ENCODE measurements at regions not wholly inside any gene's neighbourhood (a gene's known extent, or its start where the extent isn't known, plus 50 kb on each side); places are given as distances from the start of the nearest gene placed in this dataset.

DNA sequence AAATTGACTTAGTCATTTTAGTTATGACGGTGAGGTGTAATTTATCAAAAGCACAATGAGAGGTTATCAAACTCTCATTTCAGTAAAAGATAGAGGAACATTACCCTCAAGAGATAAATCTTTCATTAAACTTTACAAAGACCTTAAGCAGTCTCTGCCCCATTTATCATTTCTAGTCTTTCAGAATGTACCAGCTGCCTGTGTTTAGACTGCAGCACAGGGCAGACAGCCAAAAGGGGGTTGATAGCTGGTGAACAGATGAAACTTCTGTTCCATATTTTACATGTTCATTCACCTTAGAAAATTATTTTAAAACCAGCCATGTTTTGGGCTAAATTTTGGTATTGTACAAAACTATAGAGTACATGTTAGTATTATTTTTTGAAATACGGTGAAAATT, 514.6 kb upstream of the CNTN3 start:
- Histone ChIP-seq H3K79me2 (ENCODE audit: control insufficient read depth, insufficient read depth, low read length) (no peaks in the 10 kb centered on the region), H2BK120ac (ENCODE audit: low read depth, low read length) (no peak overlapping the region), H3K79me1 (ENCODE audit: low read length) (no peaks in the 10 kb centered on the region), H2BK5ac (ENCODE audit: low read length) (no peak overlapping the region), H3K23ac (ENCODE audit: low read length) (no peak overlapping the region), H2AK5ac (ENCODE audit: low read length) (no peak overlapping the region), H3K36me3 (ENCODE audit: control insufficient read depth, insufficient read depth, low read length) (no peaks in the 10 kb centered on the region), H3K4me1 (ENCODE audit: control insufficient read depth, low read depth, low read length) (no peaks in the 10 kb centered on the region), H3K4me2 (ENCODE audit: low read length) (no peak overlapping the region), H4K5ac (ENCODE audit: low read length) (no peak overlapping the region), H3K4me3 (ENCODE audit: low read length) (no peak overlapping the region), H3K4ac (ENCODE audit: low read depth, low read length) (no peak overlapping the region), H4K8ac (ENCODE audit: low read depth, low read length) (no peak overlapping the region), H3K9ac (ENCODE audit: low read length) (no peak overlapping the region), H3K56ac (ENCODE audit: low read length) (no peak overlapping the region), H3K27ac (ENCODE audit: low read depth, low read length) (no peak overlapping the region), H3K18ac (ENCODE audit: low read length) (no peak overlapping the region), H3K27me3 (ENCODE audit: insufficient read depth, low read length, poor library complexity) (no peaks in the 10 kb centered on the region), H2BK15ac (replicated peaks; ENCODE audit: low read depth) (no peak overlapping the region)
- no peak for DNase-seq
- no CpG with 5 or more reads among the region's 2 CpGs for WGBS (ENCODE audit: extremely low coverage, insufficient coverage, low lambda C conversion rate)

DNA sequence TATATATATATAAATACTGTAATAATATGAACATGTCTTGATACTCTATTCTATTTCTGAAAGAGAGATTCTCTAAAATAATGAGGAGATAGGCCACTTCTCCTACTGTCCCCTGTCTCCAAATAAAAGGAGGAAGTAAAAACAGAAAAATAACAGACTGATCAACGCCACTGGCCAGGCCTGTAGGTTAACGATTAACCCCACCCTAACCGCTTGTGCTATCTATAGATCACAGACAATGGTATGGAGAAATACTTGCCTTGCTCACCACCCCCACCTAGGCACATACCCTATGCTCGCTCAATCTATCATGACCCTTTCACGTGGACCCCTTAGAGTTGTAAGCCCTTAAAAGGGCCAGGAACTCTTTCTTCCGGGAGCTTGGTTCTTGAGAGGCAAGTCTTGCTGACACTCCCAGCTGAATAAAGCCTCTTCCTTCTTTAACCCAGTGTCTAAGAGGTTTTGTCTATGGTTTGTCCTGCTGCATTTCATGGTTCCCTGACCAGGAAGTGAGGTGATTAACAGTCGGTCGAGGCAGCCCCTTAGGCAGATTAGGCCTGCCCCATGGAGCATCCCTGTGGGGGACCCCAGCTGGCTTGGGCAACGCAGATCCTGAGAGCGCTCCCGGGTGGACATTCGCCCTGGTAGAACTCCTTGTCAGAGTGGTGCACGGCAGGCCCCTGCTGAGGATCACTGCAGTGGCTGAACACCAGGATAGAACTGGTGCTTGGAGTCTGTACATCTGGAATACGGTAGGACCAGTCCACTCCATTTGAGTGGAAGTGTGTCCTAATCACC, 521.8 kb upstream of the CNTN3 start:
- H4K5ac ChIP-seq (ENCODE audit: low read length): no peak overlapping the region
- DNase-seq: no peak
- no peaks in the 10 kb centered on the region for H3K79me1 ChIP-seq (ENCODE audit: low read length)
- no peaks in the 10 kb centered on the region for H3K4me1 ChIP-seq (ENCODE audit: control insufficient read depth, low read depth, low read length)
- H2BK15ac ChIP-seq (replicated peaks; ENCODE audit: low read depth): no peak overlapping the region
- H2BK120ac ChIP-seq (ENCODE audit: low read depth, low read length): no peak overlapping the region
- H3K23ac ChIP-seq (ENCODE audit: low read length): no peak overlapping the region
- no peak overlapping the region for H3K4me3 ChIP-seq (ENCODE audit: low read length)
- H3K79me2 ChIP-seq (ENCODE audit: control insufficient read depth, insufficient read depth, low read length): no peaks in the 10 kb centered on the region
- no peaks in the 10 kb centered on the region for H3K36me3 ChIP-seq (ENCODE audit: control insufficient read depth, insufficient read depth, low read length)
- no peak overlapping the region for H3K56ac ChIP-seq (ENCODE audit: low read length)
- no peak overlapping the region for H2BK5ac ChIP-seq (ENCODE audit: low read length)
- no peak overlapping the region for H4K8ac ChIP-seq (ENCODE audit: low read depth, low read length)
- no peak overlapping the region for H3K4ac ChIP-seq (ENCODE audit: low read depth, low read length)
- no peak overlapping the region for H3K4me2 ChIP-seq (ENCODE audit: low read length)
- no peak overlapping the region for H3K9ac ChIP-seq (ENCODE audit: low read length)
- no peak overlapping the region for H3K27ac ChIP-seq (ENCODE audit: low read depth, low read length)
- no peak overlapping the region for H3K18ac ChIP-seq (ENCODE audit: low read length)
- no peak overlapping the region for H2AK5ac ChIP-seq (ENCODE audit: low read length)
- no CpG with 5 or more reads among the region's 14 CpGs for WGBS (ENCODE audit: extremely low coverage, insufficient coverage, low lambda C conversion rate)
- H3K27me3 ChIP-seq (ENCODE audit: insufficient read depth, low read length, poor library complexity): no peaks in the 10 kb centered on the region

DNA sequence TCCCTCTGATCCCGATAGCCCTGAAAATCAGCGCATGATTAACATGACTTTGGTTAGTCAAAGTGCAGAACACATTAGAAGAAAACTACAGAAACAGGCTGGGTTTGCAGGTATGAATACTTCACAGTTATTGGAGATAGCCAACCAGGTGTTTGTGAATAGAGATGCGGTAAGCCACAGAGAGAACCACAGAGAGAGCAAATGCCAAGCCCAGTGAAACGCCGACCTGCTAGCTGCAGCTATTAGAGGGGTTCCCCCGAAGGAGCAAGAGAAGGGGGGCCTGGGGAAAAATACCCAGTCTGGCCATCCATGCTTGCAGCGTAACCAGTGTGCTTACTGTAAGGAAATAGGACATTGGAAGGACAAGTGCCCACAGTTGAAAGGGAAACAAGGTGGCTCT, 523.9 kb upstream of the CNTN3 start:
- no peaks in the 10 kb centered on the region for H3K4me1 ChIP-seq (ENCODE audit: control insufficient read depth, low read depth, low read length)
- H3K79me2 ChIP-seq (ENCODE audit: control insufficient read depth, insufficient read depth, low read length): no peaks in the 10 kb centered on the region
- no peak overlapping the region for H4K8ac ChIP-seq (ENCODE audit: low read depth, low read length)
- no peak overlapping the region for H3K4me2 ChIP-seq (ENCODE audit: low read length)
- no peaks in the 10 kb centered on the region for H3K79me1 ChIP-seq (ENCODE audit: low read length)
- WGBS (ENCODE audit: extremely low coverage, insufficient coverage, low lambda C conversion rate): no CpG with 5 or more reads among the region's 7 CpGs
- H3K4ac ChIP-seq (ENCODE audit: low read depth, low read length): no peak overlapping the region
- no peaks in the 10 kb centered on the region for H3K27me3 ChIP-seq (ENCODE audit: insufficient read depth, low read length, poor library complexity)
- H3K9ac ChIP-seq (ENCODE audit: low read length): no peak overlapping the region
- H2BK15ac ChIP-seq (replicated peaks; ENCODE audit: low read depth): no peak overlapping the region
- H2AK5ac ChIP-seq (ENCODE audit: low read length): no peak overlapping the region
- no peak overlapping the region for H3K56ac ChIP-seq (ENCODE audit: low read length)
- H3K18ac ChIP-seq (ENCODE audit: low read length): no peak overlapping the region
- no peak for DNase-seq
- no peak overlapping the region for H4K5ac ChIP-seq (ENCODE audit: low read length)
- H3K27ac ChIP-seq (ENCODE audit: low read depth, low read length): no peak overlapping the region
- H2BK5ac ChIP-seq (ENCODE audit: low read length): no peak overlapping the region
- no peaks in the 10 kb centered on the region for H3K36me3 ChIP-seq (ENCODE audit: control insufficient read depth, insufficient read depth, low read length)
- H3K23ac ChIP-seq (ENCODE audit: low read length): no peak overlapping the region
- no peak overlapping the region for H2BK120ac ChIP-seq (ENCODE audit: low read depth, low read length)
- no peak overlapping the region for H3K4me3 ChIP-seq (ENCODE audit: low read length)

DNA sequence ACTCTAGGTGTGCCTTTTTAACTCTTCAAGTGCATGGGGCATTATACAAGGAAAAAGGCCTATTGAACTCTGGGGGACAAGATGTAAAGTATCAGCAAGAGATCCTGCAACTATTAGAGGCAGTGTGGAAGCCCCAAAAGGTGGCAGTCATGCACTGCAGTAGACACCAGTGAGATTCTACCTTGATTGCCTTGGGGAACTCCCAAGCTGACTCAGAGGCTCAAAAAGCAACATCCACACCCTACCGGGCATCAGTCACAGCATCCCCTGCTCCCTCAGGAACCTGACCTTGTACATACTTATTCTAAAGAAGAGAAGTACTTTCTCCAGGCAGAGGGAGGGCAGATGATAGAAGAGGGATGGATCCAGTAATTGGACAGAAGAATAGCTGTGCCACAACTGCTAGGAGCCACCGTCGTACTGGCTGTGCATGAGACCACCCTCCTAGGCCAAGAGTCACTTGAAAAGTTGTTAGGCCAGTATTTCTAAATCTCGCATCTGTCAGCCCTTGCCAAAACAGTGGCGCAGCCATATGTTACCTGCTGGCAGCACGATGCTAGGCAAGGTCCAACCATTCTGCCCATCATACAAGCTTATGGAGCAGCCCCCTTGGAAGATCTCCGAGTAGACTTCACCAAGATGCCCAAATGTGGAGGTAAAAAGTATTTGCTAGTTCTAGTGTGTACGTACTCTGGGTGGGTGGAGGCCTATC, 523.1 kb upstream of the FRG2C start:
- H2BK120ac ChIP-seq (ENCODE audit: low read depth, low read length): no peak overlapping the region
- H3K9ac ChIP-seq (ENCODE audit: low read length): no peak overlapping the region
- H3K4me2 ChIP-seq (ENCODE audit: low read length): no peak overlapping the region
- no peaks in the 10 kb centered on the region for H3K27me3 ChIP-seq (ENCODE audit: insufficient read depth, low read length, poor library complexity)
- H3K27ac ChIP-seq (ENCODE audit: low read depth, low read length): no peak overlapping the region
- H2AK5ac ChIP-seq (ENCODE audit: low read length): no peak overlapping the region
- no peak overlapping the region for H3K18ac ChIP-seq (ENCODE audit: low read length)
- no peak overlapping the region for H3K23ac ChIP-seq (ENCODE audit: low read length)
- H3K36me3 ChIP-seq (ENCODE audit: control insufficient read depth, insufficient read depth, low read length): no peaks in the 10 kb centered on the region
- DNase-seq: no peak
- H4K8ac ChIP-seq (ENCODE audit: low read depth, low read length): no peak overlapping the region
- H2BK15ac ChIP-seq (replicated peaks; ENCODE audit: low read depth): no peak overlapping the region
- H3K4me1 ChIP-seq (ENCODE audit: control insufficient read depth, low read depth, low read length): no peaks in the 10 kb centered on the region
- no CpG with 5 or more reads among the region's 8 CpGs for WGBS (ENCODE audit: extremely low coverage, insufficient coverage, low lambda C conversion rate)
- H2BK5ac ChIP-seq (ENCODE audit: low read length): no peak overlapping the region
- no peaks in the 10 kb centered on the region for H3K79me2 ChIP-seq (ENCODE audit: control insufficient read depth, insufficient read depth, low read length)
- H3K4ac ChIP-seq (ENCODE audit: low read depth, low read length): no peak overlapping the region
- H4K5ac ChIP-seq (ENCODE audit: low read length): no peak overlapping the region
- no peak overlapping the region for H3K4me3 ChIP-seq (ENCODE audit: low read length)
- no peak overlapping the region for H3K56ac ChIP-seq (ENCODE audit: low read length)
- no peaks in the 10 kb centered on the region for H3K79me1 ChIP-seq (ENCODE audit: low read length)

DNA sequence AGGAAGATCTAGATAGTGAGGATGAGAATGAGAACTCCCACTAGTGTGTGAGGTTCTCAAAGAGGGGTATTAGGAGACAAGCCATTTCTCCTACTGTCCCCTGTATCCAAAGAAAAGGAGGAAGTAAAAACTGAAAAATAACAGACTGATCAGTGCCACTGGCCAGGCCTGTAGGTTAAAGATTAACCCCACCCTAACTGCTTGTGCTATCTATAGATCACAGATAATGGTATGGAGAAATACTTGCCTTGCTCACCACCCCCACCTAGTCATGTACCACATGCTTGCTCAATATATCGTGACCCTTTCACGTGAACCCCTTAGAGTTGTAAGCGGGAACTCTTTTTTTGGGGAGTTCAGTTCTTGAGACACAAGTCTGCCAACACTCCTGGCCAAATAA, 519.7 kb upstream of the FRG2C start:
- no peak overlapping the region for H3K23ac ChIP-seq (ENCODE audit: low read length)
- H3K4me1 ChIP-seq (ENCODE audit: control insufficient read depth, low read depth, low read length): no peaks in the 10 kb centered on the region
- no peaks in the 10 kb centered on the region for H3K79me1 ChIP-seq (ENCODE audit: low read length)
- H2AK5ac ChIP-seq (ENCODE audit: low read length): no peak overlapping the region
- no peak overlapping the region for H3K4me2 ChIP-seq (ENCODE audit: low read length)
- no peaks in the 10 kb centered on the region for H3K27me3 ChIP-seq (ENCODE audit: insufficient read depth, low read length, poor library complexity)
- no peak overlapping the region for H3K4me3 ChIP-seq (ENCODE audit: low read length)
- no peak overlapping the region for H3K9ac ChIP-seq (ENCODE audit: low read length)
- WGBS (ENCODE audit: extremely low coverage, insufficient coverage, low lambda C conversion rate): no CpG with 5 or more reads among the region's 3 CpGs
- no peak for DNase-seq
- no peak overlapping the region for H4K8ac ChIP-seq (ENCODE audit: low read depth, low read length)
- H3K27ac ChIP-seq (ENCODE audit: low read depth, low read length): no peak overlapping the region
- H3K79me2 ChIP-seq (ENCODE audit: control insufficient read depth, insufficient read depth, low read length): no peaks in the 10 kb centered on the region
- no peaks in the 10 kb centered on the region for H3K36me3 ChIP-seq (ENCODE audit: control insufficient read depth, insufficient read depth, low read length)
- no peak overlapping the region for H2BK15ac ChIP-seq (replicated peaks; ENCODE audit: low read depth)
- H3K4ac ChIP-seq (ENCODE audit: low read depth, low read length): no peak overlapping the region
- H2BK5ac ChIP-seq (ENCODE audit: low read length): no peak overlapping the region
- H2BK120ac ChIP-seq (ENCODE audit: low read depth, low read length): no peak overlapping the region
- no peak overlapping the region for H3K18ac ChIP-seq (ENCODE audit: low read length)
- H3K56ac ChIP-seq (ENCODE audit: low read length): no peak overlapping the region
- no peak overlapping the region for H4K5ac ChIP-seq (ENCODE audit: low read length)

Data from mesendoderm (in vitro differentiated cells).